GM20000 (cell line): ENCODE measurements at regions not wholly inside any gene's neighbourhood (a gene's known extent, or its start where the extent isn't known, plus 50 kb on each side); places are given as distances from the start of the nearest gene placed in this dataset.
A peak's percentile ranks its signal among the peaks of the same experiment; 100 is the strongest.
"Not testable (repeated sequence)": the region's sequence is repeated elsewhere in the genome, so short reads cannot be mapped to it uniquely, and the experiment has no call there.

ENCODE experiments used
- DNase-seq: peaks from one replicate; pipeline ENCODE4 v3.0.0; 2012; ENCODE audit warnings: low spot score
- TF ChIP-seq, protein P1 (sequence below): IDR thresholded peaks from 2 replicates; pipeline ENCODE4 v1.5.1; 2012; ENCODE audit warnings: mild to moderate bottlenecking, control low read depth; ENCODE audit errors: extremely low read depth, missing control alignments

DNA sequence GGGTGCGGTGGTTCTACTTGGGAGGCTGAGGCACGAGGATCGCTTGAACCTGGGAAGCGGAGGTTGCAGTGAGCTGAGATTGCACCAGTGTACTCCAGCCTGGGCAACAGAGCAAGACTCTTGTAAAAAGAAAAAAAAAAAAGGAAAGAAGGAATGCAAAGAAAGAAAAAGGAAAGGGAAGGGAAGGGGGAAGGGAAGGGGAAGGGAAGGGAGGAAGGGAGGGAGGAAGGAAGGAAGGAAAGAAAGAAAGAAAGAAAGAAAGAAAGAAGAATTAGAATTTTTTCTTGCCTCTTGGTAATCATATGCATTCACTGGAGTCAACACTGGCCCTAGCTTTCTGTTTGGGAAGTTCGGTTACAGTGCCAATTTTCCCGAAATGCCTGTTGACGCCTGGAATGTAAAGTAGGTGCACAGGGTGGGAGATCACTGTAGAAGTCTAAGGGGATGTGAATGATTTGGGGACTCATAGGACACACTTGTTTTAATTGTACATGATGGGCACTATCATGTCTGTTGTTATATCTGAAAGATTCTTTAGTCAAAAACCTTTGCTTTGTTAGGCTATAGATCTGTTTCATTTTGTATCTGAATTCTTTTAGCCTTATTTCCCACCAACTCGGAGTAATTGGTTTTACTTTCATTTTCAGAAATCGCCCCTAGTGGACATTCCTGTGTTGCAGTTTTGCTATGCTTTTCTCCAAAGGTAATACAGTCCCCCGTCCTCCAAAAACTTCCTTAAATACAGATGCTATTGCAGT, 59.8 kb upstream of the MORC3 start:
- DNase-seq: peak; percentile 67
- TF ChIP-seq, protein P1, sequence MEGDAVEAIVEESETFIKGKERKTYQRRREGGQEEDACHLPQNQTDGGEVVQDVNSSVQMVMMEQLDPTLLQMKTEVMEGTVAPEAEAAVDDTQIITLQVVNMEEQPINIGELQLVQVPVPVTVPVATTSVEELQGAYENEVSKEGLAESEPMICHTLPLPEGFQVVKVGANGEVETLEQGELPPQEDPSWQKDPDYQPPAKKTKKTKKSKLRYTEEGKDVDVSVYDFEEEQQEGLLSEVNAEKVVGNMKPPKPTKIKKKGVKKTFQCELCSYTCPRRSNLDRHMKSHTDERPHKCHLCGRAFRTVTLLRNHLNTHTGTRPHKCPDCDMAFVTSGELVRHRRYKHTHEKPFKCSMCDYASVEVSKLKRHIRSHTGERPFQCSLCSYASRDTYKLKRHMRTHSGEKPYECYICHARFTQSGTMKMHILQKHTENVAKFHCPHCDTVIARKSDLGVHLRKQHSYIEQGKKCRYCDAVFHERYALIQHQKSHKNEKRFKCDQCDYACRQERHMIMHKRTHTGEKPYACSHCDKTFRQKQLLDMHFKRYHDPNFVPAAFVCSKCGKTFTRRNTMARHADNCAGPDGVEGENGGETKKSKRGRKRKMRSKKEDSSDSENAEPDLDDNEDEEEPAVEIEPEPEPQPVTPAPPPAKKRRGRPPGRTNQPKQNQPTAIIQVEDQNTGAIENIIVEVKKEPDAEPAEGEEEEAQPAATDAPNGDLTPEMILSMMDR: peak; percentile 37

DNA sequence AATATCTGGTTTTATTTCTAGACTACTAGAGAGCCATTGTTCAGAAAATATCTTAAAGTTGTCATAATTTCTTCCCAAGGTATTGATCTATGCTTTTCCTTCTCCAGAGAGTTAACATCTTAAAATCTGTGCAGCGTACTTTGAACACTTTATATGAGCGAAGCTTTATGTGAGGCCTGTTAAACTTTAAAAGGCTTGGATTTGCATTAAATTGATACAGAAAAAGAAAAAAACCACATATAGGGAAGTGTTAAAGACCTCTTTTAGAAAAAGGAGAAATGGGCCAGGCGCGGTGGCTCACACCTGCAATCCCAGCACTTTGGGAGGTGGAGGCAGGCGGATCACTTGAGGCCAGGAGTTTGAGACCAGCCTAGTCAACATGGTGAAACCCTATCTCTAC, 59.2 kb upstream of the MORC3 start:
- TF ChIP-seq, protein P1: no peak
- DNase-seq: no peak

DNA sequence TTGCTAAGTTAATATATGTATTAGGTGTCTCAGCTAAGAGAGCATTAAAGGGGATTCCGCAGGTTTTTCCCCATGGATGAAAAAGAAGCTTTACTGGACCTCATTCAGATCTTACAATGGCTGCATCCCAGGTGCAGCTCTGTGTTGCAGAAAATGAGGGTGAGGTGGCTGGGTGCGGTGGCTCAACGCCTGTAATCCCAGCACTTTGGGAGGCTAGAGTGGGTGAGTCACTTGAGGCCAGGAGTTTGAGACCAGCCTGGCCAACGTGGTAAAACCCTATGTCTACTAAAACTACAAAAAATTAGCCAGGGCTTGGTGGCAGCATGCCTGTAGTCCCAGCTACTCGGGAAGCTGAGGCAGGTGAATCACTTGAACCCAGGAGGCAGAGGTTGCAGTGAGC, 58.5 kb upstream of the MORC3 start:
- TF ChIP-seq, protein P1: no peak
- no peak for DNase-seq

DNA sequence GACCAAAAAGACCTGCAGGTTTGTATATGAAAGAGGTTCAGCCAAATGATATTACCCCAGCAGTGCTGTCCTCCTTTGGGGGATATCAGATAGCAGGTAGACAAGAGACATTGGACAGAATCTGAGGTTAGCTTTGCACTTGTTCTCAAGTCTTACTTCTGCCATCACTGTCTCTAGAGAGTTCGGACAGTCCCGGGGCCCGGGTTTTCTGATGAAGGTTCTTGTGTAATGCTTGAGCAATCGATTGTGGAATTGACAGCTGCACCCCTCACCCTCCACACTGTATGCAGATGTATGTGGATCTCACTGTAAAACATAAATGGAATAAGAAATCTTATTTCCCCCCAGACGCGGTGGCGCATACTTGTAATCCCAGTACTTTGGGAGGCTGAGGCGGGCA, 56.2 kb upstream of the MORC3 start:
- TF ChIP-seq, protein P1: no peak
- DNase-seq: no peak

DNA sequence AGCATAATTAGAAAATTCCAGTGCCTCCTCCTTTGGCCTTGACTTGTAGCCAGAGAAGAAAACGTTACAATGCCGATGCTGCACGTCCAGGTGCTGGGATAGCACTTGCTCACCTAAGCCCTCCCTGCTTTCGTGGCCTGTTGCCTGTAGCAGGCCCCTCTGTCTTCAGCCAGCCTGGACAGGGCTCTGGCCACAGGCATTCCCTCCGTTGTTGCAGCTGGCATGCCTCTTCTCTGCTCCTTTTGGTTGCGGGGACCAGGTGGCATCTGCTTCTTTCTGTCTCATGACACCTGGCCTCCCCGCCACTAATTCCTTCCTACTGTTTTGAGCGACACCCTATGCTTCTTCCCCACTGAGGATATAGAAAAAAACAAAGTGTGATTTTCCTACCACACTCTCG, 54.6 kb upstream of the MORC3 start:
- DNase-seq: no peak
- TF ChIP-seq, protein P1: no peak

DNA sequence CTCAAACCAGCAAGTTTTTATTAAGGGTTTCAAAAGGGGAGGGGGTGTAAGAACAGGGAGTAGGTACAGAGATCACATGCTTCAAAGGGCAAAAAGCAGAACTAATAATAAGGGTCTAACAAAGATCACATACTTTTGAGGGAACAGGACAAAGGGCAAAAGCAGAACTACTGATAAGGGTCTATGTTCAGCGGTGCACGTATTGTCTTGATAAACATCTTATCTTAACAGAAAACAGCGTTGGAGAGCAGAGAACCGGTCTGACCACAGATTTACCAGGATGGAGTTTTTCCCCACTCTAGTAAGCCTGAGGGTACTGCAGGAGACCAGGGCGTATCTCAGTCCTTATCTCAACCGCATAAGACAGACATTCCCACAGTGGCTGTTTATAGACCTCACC, 52.2 kb upstream of the MORC3 start:
- DNase-seq: not testable (repeated sequence)

DNA sequence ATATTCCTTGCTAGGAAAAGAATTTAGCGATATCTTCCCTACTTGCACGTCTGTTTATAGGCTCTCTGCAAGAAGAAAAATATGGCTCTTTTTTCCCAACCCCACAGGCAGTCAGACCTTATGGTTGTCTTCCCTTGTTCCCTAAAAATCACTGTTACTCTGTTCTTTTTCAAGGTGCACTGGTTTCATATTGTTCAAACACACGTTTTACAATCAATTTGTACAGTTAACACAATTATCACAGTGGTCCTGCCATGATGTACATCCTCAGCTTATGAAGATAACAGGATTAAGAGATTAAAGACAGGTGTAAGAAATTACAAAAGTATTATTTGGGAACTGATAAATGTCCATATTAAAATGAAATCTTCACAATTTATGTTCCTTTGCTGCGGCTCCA, 51.7 kb upstream of the MORC3 start:
- DNase-seq: not testable (repeated sequence)
